ENCODE measurements at regions not wholly inside any gene's neighbourhood (a gene's known extent, or its start where the extent isn't known, plus 50 kb on each side); places are given as distances from the start of the nearest gene placed in this dataset.

DNA sequence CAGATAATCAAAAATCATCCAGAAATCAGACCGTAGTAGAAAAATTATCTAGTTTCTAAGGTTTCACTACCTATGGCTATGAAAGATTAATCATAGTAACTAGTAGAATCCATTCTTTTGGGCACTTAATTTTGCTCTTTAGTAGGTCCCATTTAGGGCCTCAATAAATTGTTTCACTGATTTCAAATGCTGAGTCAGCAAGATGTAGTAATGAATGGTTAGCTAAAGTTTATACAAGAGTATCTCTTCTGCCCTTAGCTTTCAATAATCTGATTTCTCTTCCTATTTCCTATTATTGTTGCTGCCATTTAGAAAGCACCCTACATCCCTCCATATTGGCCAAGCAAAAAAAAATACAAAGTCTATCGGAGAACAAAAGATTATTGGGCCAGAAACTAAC, 283.2 kb upstream of the PCDH10 start:
- H3K27ac Mint-ChIP-seq: no peak overlapping the region

GRCh38 chr4:132866616-132867015, 282.5 kb upstream of the PCDH10 start:
- ChIA-PET POLR2A (no interaction called here), CTCF (no interaction called here)
- Mint-ChIP-seq H3K4me1 (no peaks in the 10 kb centered on the region), H3K36me3 (no peaks in the 10 kb centered on the region), H3K4me3 (no peak overlapping the region), H3K9me3 (peaks cover 0 to 9% (median 3%) of the 10 kb centered on the region in 3 donors), H3K27me3 (no peaks in the 10 kb centered on the region), H3K27ac (no peak overlapping the region)
- Histone ChIP-seq H3K27me3 (replicated peaks in 1 of 2; ENCODE audit: control insufficient read depth in 2 of 2, extremely low read depth in 1 of 2, insufficient read depth in 2 of 2, low read length in 1 of 2) (no peaks in the 10 kb centered on the region), H3K27ac (ENCODE audit: low read length) (no peak overlapping the region), H3K4me1 (ENCODE audit: control insufficient read depth in 1 of 2, extremely low read depth in 1 of 2, insufficient read depth in 2 of 2, low read length in 2 of 2) (no peaks in the 10 kb centered on the region), H3K4me3 (ENCODE audit: control insufficient read depth in 1 of 2, extremely low read depth in 1 of 2, low read length in 1 of 2) (no peak overlapping the region), H3K9me3 (no peaks in the 10 kb centered on the region), H3K36me3 (ENCODE audit: control insufficient read depth in 2 of 2, extremely low read depth in 1 of 2, insufficient read depth in 1 of 2, low read length in 1 of 2) (no peaks in the 10 kb centered on the region)
- no peak for DNase-seq
- WGBS (ENCODE audit: insufficient coverage): 70% methylated on average over 4 of the region's 4 CpGs
- no peak for ATAC-seq (replicated peaks in 1 of 4)

More for the DNA sequence above, 283.2 kb upstream of the PCDH10 start:
- H3K4me3 Mint-ChIP-seq: no peak overlapping the region
- CTCF ChIA-PET: no interaction called here
- POLR2A ChIA-PET: no interaction called here
- H3K4me1 Mint-ChIP-seq: no peaks in the 10 kb centered on the region
- H3K9me3 Mint-ChIP-seq: peaks cover 0 to 9% (median 3%) of the 10 kb centered on the region in 3 donors
- no peak overlapping the region for H3K27ac ChIP-seq (ENCODE audit: low read length)
- no peaks in the 10 kb centered on the region for H3K36me3 Mint-ChIP-seq
- no peak overlapping the region for H3K4me3 ChIP-seq (ENCODE audit: control insufficient read depth in 1 of 2, extremely low read depth in 1 of 2, low read length in 1 of 2)
- H3K4me1 ChIP-seq (ENCODE audit: control insufficient read depth in 1 of 2, extremely low read depth in 1 of 2, insufficient read depth in 2 of 2, low read length in 2 of 2): no peaks in the 10 kb centered on the region
- no CpG with 5 or more reads among the region's 2 CpGs for WGBS (ENCODE audit: insufficient coverage)
- no peaks in the 10 kb centered on the region for H3K9me3 ChIP-seq
- no peaks in the 10 kb centered on the region for H3K27me3 ChIP-seq (replicated peaks in 1 of 2; ENCODE audit: control insufficient read depth in 2 of 2, extremely low read depth in 1 of 2, insufficient read depth in 2 of 2, low read length in 1 of 2)
- H3K36me3 ChIP-seq (ENCODE audit: control insufficient read depth in 2 of 2, extremely low read depth in 1 of 2, insufficient read depth in 1 of 2, low read length in 1 of 2): no peaks in the 10 kb centered on the region
- DNase-seq: no peak
- no peak for ATAC-seq (replicated peaks in 1 of 4)
- no peaks in the 10 kb centered on the region for H3K27me3 Mint-ChIP-seq

DNA sequence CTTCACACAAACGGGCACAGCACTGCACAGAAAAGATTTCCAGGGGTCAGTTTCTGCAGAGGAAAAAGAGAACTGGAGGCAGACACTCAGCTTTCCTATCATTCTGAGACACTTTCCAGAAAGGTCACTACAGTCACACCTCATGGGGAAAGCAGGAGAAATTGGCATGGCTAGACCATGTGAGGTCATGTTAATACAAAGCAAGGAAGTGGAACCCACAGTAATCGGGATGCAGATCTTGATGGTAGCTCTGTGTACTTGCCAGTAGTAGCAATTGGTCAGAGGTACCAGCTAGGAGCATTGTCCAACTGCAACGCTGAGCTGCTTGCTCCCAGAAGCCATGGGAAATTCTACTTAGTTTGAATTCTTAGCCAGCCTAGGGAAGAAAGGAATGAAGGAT, 255.3 kb upstream of the PCDH10 start:
- ChIA-PET POLR2A (no interaction called here), CTCF (no interaction called here)
- no peak for DNase-seq
- Histone ChIP-seq H3K4me3 (ENCODE audit: control insufficient read depth in 1 of 2, extremely low read depth in 1 of 2, low read length in 1 of 2) (no peak overlapping the region), H3K4me1 (ENCODE audit: control insufficient read depth in 1 of 2, extremely low read depth in 1 of 2, insufficient read depth in 2 of 2, low read length in 2 of 2) (no peaks in the 10 kb centered on the region), H3K9me3 (no peaks in the 10 kb centered on the region), H3K27me3 (replicated peaks in 1 of 2; ENCODE audit: control insufficient read depth in 2 of 2, extremely low read depth in 1 of 2, insufficient read depth in 2 of 2, low read length in 1 of 2) (no peaks in the 10 kb centered on the region), H3K27ac (ENCODE audit: low read length) (no peak overlapping the region), H3K36me3 (ENCODE audit: control insufficient read depth in 2 of 2, extremely low read depth in 1 of 2, insufficient read depth in 1 of 2, low read length in 1 of 2) (no peaks in the 10 kb centered on the region)
- Mint-ChIP-seq H3K4me3 (no peak overlapping the region), H3K4me1 (no peaks in the 10 kb centered on the region), H3K27me3 (no peaks in the 10 kb centered on the region), H3K36me3 (no peaks in the 10 kb centered on the region), H3K9me3 (peaks cover 3 to 9% (median 3%) of the 10 kb centered on the region in 3 donors), H3K27ac (no peak overlapping the region)
- WGBS (ENCODE audit: insufficient coverage): 70% methylated on average over 2 of the region's 3 CpGs
- ATAC-seq (replicated peaks in 1 of 4): no peak

DNA sequence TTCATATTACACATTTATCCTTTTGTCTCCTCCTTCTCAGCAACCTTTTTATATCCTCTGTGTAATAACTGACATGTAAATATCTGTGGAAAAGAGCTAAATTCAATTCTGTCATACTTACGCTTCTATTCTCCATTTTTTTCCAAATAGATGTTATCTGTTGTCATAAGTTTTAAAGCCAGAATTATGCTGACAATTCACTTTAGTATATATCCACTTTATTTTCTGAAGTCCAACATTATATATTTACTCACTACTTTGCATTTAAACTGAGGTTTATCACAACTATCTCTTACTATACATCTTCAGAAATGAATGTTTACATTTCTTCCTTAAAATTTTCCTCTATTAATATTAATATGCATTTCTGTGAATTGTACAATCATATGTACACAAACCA, 247.9 kb upstream of the PCDH10 start:
- Histone ChIP-seq H3K27ac (ENCODE audit: low read length) (no peak overlapping the region), H3K4me1 (ENCODE audit: control insufficient read depth in 1 of 2, extremely low read depth in 1 of 2, insufficient read depth in 2 of 2, low read length in 2 of 2) (no peaks in the 10 kb centered on the region), H3K27me3 (replicated peaks in 1 of 2; ENCODE audit: control insufficient read depth in 2 of 2, extremely low read depth in 1 of 2, insufficient read depth in 2 of 2, low read length in 1 of 2) (no peaks in the 10 kb centered on the region), H3K4me3 (ENCODE audit: control insufficient read depth in 1 of 2, extremely low read depth in 1 of 2, low read length in 1 of 2) (no peak overlapping the region), H3K36me3 (ENCODE audit: control insufficient read depth in 2 of 2, extremely low read depth in 1 of 2, insufficient read depth in 1 of 2, low read length in 1 of 2) (no peaks in the 10 kb centered on the region), H3K9me3 (no peaks in the 10 kb centered on the region)
- no CpG with 5 or more reads among the region's 1 CpG for WGBS (ENCODE audit: insufficient coverage)
- ATAC-seq (replicated peaks in 1 of 4): no peak
- H3K4me3 Mint-ChIP-seq: no peak overlapping the region
- DNase-seq: no peak
- H3K9me3 Mint-ChIP-seq: peaks cover 0 to 11% (median 5%) of the 10 kb centered on the region in 3 donors
- H3K27ac Mint-ChIP-seq: no peak overlapping the region
- CTCF ChIA-PET: no interaction called here
- H3K4me1 Mint-ChIP-seq: no peaks in the 10 kb centered on the region
- H3K27me3 Mint-ChIP-seq: no peaks in the 10 kb centered on the region
- H3K36me3 Mint-ChIP-seq: no peaks in the 10 kb centered on the region
- POLR2A ChIA-PET: no interaction called here

DNA sequence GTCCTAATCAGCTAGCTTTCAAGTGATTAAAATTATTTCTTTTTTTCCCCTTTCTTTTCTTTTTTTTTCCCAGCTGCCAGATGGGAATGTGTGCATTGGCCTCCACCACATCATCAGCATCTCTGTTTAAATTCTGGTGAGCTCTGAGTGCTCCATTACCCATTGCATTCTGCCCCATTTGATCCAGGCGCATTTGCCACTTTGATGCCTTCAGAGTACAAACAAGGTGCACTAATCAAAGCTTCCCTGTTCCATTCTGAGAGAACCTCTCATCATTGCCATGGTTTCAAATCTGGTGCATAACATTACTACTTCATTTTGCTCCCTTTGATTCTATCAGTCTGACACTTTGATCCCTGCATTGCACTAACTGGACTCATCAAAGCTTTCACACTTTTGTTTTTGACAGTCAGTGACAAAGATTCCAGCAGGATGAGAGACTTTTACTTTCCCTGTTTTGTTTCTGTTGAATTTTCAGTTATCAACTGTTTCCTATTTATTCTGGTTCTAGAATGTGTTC, 238.8 kb upstream of the PCDH10 start:
- no peak overlapping the region for H3K27ac Mint-ChIP-seq
- POLR2A ChIA-PET: no interaction called here
- ATAC-seq (replicated peaks in 1 of 4): no peak

DNA sequence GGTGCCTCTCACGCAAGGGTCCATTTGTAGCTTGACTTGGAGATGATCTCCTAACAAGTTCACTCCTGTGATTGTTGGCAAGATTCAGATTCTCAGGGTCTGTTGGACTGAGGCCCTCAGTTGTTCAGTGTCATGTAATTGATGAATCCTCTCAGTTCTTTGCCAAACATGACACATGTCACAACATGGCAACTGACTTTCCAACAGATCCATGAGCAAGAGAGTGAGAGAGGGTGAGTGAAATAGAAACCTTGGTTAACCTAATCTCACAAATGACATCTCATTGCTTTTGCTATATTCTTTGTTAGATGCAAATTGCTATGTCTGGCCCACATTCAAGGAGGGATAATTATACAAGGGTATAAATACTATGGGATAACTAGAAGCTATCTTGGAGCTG, 231.0 kb upstream of the PCDH10 start:
- DNase-seq (no peak), ATAC-seq (replicated peaks in 1 of 4) (no peak)
- Histone ChIP-seq H3K4me3 (ENCODE audit: control insufficient read depth in 1 of 2, extremely low read depth in 1 of 2, low read length in 1 of 2) (no peak overlapping the region), H3K27me3 (replicated peaks in 1 of 2; ENCODE audit: control insufficient read depth in 2 of 2, extremely low read depth in 1 of 2, insufficient read depth in 2 of 2, low read length in 1 of 2) (no peaks in the 10 kb centered on the region), H3K4me1 (ENCODE audit: control insufficient read depth in 1 of 2, extremely low read depth in 1 of 2, insufficient read depth in 2 of 2, low read length in 2 of 2) (no peaks in the 10 kb centered on the region), H3K9me3 (no peaks in the 10 kb centered on the region), H3K36me3 (ENCODE audit: control insufficient read depth in 2 of 2, extremely low read depth in 1 of 2, insufficient read depth in 1 of 2, low read length in 1 of 2) (no peaks in the 10 kb centered on the region), H3K27ac (ENCODE audit: low read length) (no peak overlapping the region)
- WGBS (ENCODE audit: insufficient coverage): 100% methylated on average over 1 of the region's 1 CpG
- no peaks in the 10 kb centered on the region for H3K4me1 Mint-ChIP-seq
- POLR2A ChIA-PET: no interaction called here
- no peak overlapping the region for H3K4me3 Mint-ChIP-seq
- peaks cover 0 to 8% (median 2%) of the 10 kb centered on the region in 3 donors for H3K9me3 Mint-ChIP-seq
- H3K36me3 Mint-ChIP-seq: no peaks in the 10 kb centered on the region
- CTCF ChIA-PET: no interaction called here
- no peak overlapping the region for H3K27ac Mint-ChIP-seq
- no peaks in the 10 kb centered on the region for H3K27me3 Mint-ChIP-seq

More for the DNA sequence above, 238.8 kb upstream of the PCDH10 start:
- CTCF ChIA-PET: no interaction called here
- H3K27me3 ChIP-seq (replicated peaks in 1 of 2; ENCODE audit: control insufficient read depth in 2 of 2, extremely low read depth in 1 of 2, insufficient read depth in 2 of 2, low read length in 1 of 2): no peaks in the 10 kb centered on the region
- H3K9me3 ChIP-seq: no peaks in the 10 kb centered on the region
- no peak for DNase-seq
- no peak overlapping the region for H3K4me3 ChIP-seq (ENCODE audit: control insufficient read depth in 1 of 2, extremely low read depth in 1 of 2, low read length in 1 of 2)
- Mint-ChIP-seq H3K36me3 (no peaks in the 10 kb centered on the region), H3K27me3 (no peaks in the 10 kb centered on the region), H3K9me3 (peaks cover 10 to 13% (median 13%) of the 10 kb centered on the region in 3 donors), H3K4me3 (no peak overlapping the region), H3K4me1 (no peaks in the 10 kb centered on the region)
- H3K36me3 ChIP-seq (ENCODE audit: control insufficient read depth in 2 of 2, extremely low read depth in 1 of 2, insufficient read depth in 1 of 2, low read length in 1 of 2): no peaks in the 10 kb centered on the region
- H3K4me1 ChIP-seq (ENCODE audit: control insufficient read depth in 1 of 2, extremely low read depth in 1 of 2, insufficient read depth in 2 of 2, low read length in 2 of 2): no peaks in the 10 kb centered on the region
- no peak overlapping the region for H3K27ac ChIP-seq (ENCODE audit: low read length)
- no CpG with 5 or more reads among the region's 1 CpG for WGBS (ENCODE audit: insufficient coverage)

- POLR2A ChIA-PET: no interaction called here
- CTCF ChIA-PET: no interaction called here
- ATAC-seq (replicated peaks in 1 of 4): no peak
- WGBS (ENCODE audit: insufficient coverage): no CpG with 5 or more reads among the region's 3 CpGs
- Mint-ChIP-seq H3K27ac (no peak overlapping the region), H3K9me3 (peaks cover 0 to 2% (median 0%) of the 10 kb centered on the region in 3 donors), H3K36me3 (no peaks in the 10 kb centered on the region), H3K4me1 (no peaks in the 10 kb centered on the region), H3K27me3 (no peaks in the 10 kb centered on the region), H3K4me3 (no peak overlapping the region)
- H3K27me3 ChIP-seq (replicated peaks in 1 of 2; ENCODE audit: control insufficient read depth in 2 of 2, extremely low read depth in 1 of 2, insufficient read depth in 2 of 2, low read length in 1 of 2): no peaks in the 10 kb centered on the region
- H3K9me3 ChIP-seq: no peaks in the 10 kb centered on the region
- no peak overlapping the region for H3K27ac ChIP-seq (ENCODE audit: low read length)
- H3K4me3 ChIP-seq (ENCODE audit: control insufficient read depth in 1 of 2, extremely low read depth in 1 of 2, low read length in 1 of 2): no peak overlapping the region
- H3K36me3 ChIP-seq (ENCODE audit: control insufficient read depth in 2 of 2, extremely low read depth in 1 of 2, insufficient read depth in 1 of 2, low read length in 1 of 2): no peaks in the 10 kb centered on the region
- DNase-seq: no peak
- H3K4me1 ChIP-seq (ENCODE audit: control insufficient read depth in 1 of 2, extremely low read depth in 1 of 2, insufficient read depth in 2 of 2, low read length in 2 of 2): no peaks in the 10 kb centered on the region
Measured at GRCh38 chr4:132923516-132923915, 225.6 kb upstream of the PCDH10 start.

All from T-cell (primary cell).